ENCODE measurements at regions not wholly inside any gene's neighbourhood (a gene's known extent, or its start where the extent isn't known, plus 50 kb on each side); places are given as distances from the start of the nearest gene placed in this dataset.

DNA sequence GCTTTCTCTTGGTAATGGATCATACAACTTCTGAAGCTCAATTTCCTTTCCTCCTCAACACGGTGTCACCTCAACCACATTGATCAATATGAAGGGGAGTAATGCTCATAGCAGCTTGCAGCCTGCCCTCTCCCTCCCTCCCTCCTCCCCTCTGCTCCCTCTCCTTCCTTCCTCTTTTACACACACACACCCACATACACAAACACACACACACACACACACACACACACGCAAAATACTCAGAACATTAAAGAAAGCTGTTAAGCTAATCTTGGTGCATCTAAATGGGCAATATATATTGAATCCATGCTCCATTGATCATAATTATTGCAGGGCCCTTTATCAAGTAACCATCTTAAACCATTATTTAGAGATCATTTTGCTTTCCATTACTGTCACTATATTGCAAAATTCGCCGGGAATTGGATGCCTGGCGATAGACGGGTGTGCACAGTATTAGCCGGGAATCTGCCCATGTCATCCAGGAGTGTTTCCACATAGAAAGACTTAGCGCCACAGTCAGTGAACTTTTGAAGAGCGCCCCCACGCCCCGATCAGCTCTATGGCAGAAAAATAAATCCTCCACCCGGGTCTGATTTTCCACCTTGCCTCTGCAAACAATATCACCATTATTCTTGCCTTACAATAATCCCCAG is 122.0 kb downstream of the PRLHR start:
- TF ChIP-seq CHD4 (IDR thresholded peaks at IDR 0.05; ENCODE audit: insufficient read depth, insufficient replicate concordance, low read depth, low read length, poor library complexity, severe bottlenecking) (no peak), SIN3A (IDR thresholded peaks at IDR 0.05; ENCODE audit: borderline replicate concordance in 2 of 2, control insufficient read depth in 1 of 2, low read depth in 2 of 2, low read length in 2 of 2) (no peak), ZNF224 (CRISPR knock-in tag; IDR thresholded peaks at IDR 0.05) (no peak), ATF7 (IDR thresholded peaks at IDR 0.05) (no peak), MTF1 (CRISPR knock-in tag; IDR thresholded peaks at IDR 0.05; ENCODE audit: borderline replicate concordance) (no peak), CHD1 (IDR thresholded peaks at IDR 0.05; ENCODE audit: low read length) (no peak), NR2C1 (IDR thresholded peaks at IDR 0.05) (no peak), NR2C1 (tag; IDR thresholded peaks at IDR 0.05) (no peak), TBP (optimal IDR thresholded peaks at IDR 0.05; ENCODE audit: low read depth, low read length) (no peak), ARHGAP35 (IDR thresholded peaks at IDR 0.05; ENCODE audit: partially characterized antibody) (no peak), HES1 (IDR thresholded peaks at IDR 0.05; ENCODE audit: low read depth) (no peak), SOX6 (IDR thresholded peaks at IDR 0.05) (no peak), NELFE (IDR thresholded peaks at IDR 0.05; ENCODE audit: insufficient read depth, insufficient read length) (no peak), ZBTB2 (IDR thresholded peaks at IDR 0.05) (no peak)

Measured in K562 (cell line).